ENCODE measurements at regions not wholly inside any gene's neighbourhood (a gene's known extent, or its start where the extent isn't known, plus 50 kb on each side); places are given as distances from the start of the nearest gene placed in this dataset.

GRCh38 chr5:82332886-82333615, 54.9 kb upstream of the RPS23 start:
- Histone ChIP-seq H3K9me3 (ENCODE audit: severe bottlenecking) (no peaks in the 10 kb centered on the region), H3K4me1 (ENCODE audit: insufficient read depth, poor library complexity, severe bottlenecking) (no peaks in the 10 kb centered on the region), H3K27ac (ENCODE audit: poor library complexity, severe bottlenecking) (no peak overlapping the region), H3K36me3 (ENCODE audit: low read depth) (no peaks in the 10 kb centered on the region), H3K27me3 (ENCODE audit: insufficient read depth, poor library complexity, severe bottlenecking) (no peaks in the 10 kb centered on the region), H3K4me3 (ENCODE audit: severe bottlenecking) (no peak overlapping the region)
- TF ChIP-seq, protein P1, sequence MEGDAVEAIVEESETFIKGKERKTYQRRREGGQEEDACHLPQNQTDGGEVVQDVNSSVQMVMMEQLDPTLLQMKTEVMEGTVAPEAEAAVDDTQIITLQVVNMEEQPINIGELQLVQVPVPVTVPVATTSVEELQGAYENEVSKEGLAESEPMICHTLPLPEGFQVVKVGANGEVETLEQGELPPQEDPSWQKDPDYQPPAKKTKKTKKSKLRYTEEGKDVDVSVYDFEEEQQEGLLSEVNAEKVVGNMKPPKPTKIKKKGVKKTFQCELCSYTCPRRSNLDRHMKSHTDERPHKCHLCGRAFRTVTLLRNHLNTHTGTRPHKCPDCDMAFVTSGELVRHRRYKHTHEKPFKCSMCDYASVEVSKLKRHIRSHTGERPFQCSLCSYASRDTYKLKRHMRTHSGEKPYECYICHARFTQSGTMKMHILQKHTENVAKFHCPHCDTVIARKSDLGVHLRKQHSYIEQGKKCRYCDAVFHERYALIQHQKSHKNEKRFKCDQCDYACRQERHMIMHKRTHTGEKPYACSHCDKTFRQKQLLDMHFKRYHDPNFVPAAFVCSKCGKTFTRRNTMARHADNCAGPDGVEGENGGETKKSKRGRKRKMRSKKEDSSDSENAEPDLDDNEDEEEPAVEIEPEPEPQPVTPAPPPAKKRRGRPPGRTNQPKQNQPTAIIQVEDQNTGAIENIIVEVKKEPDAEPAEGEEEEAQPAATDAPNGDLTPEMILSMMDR (IDR thresholded peaks at IDR 0.05; ENCODE audit: poor library complexity, severe bottlenecking): no peak
- DNase-seq (ENCODE audit: low spot score): no peak
- ATAC-seq (ENCODE audit: low read depth): no peak

GRCh38 chr5:82332064-82332855, 54.1 kb upstream of the RPS23 start:
- Histone ChIP-seq H3K36me3 (ENCODE audit: low read depth) (no peaks in the 10 kb centered on the region), H3K27me3 (ENCODE audit: insufficient read depth, poor library complexity, severe bottlenecking) (no peaks in the 10 kb centered on the region), H3K4me3 (ENCODE audit: severe bottlenecking) (no peak overlapping the region), H3K27ac (ENCODE audit: poor library complexity, severe bottlenecking) (no peak overlapping the region), H3K4me1 (ENCODE audit: insufficient read depth, poor library complexity, severe bottlenecking) (no peaks in the 10 kb centered on the region), H3K9me3 (ENCODE audit: severe bottlenecking) (no peaks in the 10 kb centered on the region)
- no peak for DNase-seq (ENCODE audit: low spot score)
- TF ChIP-seq, protein P1 (IDR thresholded peaks at IDR 0.05; ENCODE audit: poor library complexity, severe bottlenecking): no peak
- ATAC-seq (ENCODE audit: low read depth): no peak

DNA sequence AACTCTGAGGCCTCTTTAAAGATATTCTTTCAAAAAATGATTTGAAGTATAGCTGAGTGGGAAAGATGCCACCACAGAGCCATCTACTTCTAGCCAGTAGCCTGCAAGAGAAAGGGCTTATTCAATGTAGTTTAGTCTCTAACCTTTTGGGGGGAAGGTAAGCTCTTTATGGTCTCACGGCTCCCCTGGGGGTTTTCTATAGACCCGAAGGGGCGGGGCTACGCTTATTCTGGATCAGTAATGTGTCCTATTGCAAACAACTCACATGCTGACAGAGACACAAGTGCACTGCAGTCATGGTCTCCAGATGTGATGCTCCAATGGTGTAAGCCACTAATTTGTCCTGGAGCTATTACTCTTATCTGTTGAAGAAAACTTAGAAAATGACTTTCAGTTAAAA, 53.4 kb upstream of the RPS23 start:
- Histone ChIP-seq H3K36me3 (ENCODE audit: low read depth) (no peaks in the 10 kb centered on the region), H3K4me1 (ENCODE audit: insufficient read depth, poor library complexity, severe bottlenecking) (no peaks in the 10 kb centered on the region), H3K27me3 (ENCODE audit: insufficient read depth, poor library complexity, severe bottlenecking) (no peaks in the 10 kb centered on the region), H3K9me3 (ENCODE audit: severe bottlenecking) (no peaks in the 10 kb centered on the region), H3K27ac (ENCODE audit: poor library complexity, severe bottlenecking) (no peak overlapping the region), H3K4me3 (ENCODE audit: severe bottlenecking) (no peak overlapping the region)
- TF ChIP-seq, protein P1 (IDR thresholded peaks at IDR 0.05; ENCODE audit: poor library complexity, severe bottlenecking): no peak
- no peak for DNase-seq (ENCODE audit: low spot score)
- no peak for ATAC-seq (ENCODE audit: low read depth)

GRCh38 chr5:82330530-82331270, 52.5 kb upstream of the RPS23 start:
- Histone ChIP-seq H3K36me3 (ENCODE audit: low read depth) (no peaks in the 10 kb centered on the region), H3K9me3 (ENCODE audit: severe bottlenecking) (no peaks in the 10 kb centered on the region), H3K27me3 (ENCODE audit: insufficient read depth, poor library complexity, severe bottlenecking) (no peaks in the 10 kb centered on the region), H3K4me1 (ENCODE audit: insufficient read depth, poor library complexity, severe bottlenecking) (no peaks in the 10 kb centered on the region), H3K4me3 (ENCODE audit: severe bottlenecking) (no peak overlapping the region), H3K27ac (ENCODE audit: poor library complexity, severe bottlenecking) (no peak overlapping the region)
- no peak for DNase-seq (ENCODE audit: low spot score)
- TF ChIP-seq, protein P1 (IDR thresholded peaks at IDR 0.05; ENCODE audit: poor library complexity, severe bottlenecking): no peak
- ATAC-seq (ENCODE audit: low read depth): no peak

All from RWPE2 (cell line).